GM21381 (cell line): ENCODE measurements at regions not wholly inside any gene's neighbourhood (a gene's known extent, or its start where the extent isn't known, plus 50 kb on each side); places are given as distances from the start of the nearest gene placed in this dataset.

Experiments
- ATAC-seq: cut with Tn5 transposase; IDR thresholded peaks from one replicate; pipeline ENCODE4 v1.9.1; 2021; ENCODE audit warnings: mild to moderate bottlenecking, moderate library complexity; ENCODE audit not compliant: unreplicated experiment

- no peak for ATAC-seq
Observed at GRCh38 chr18:22034276-22034675, 135.1 kb upstream of the GATA6 start.

GRCh38 chr18:22040533-22040932 is 128.9 kb upstream of the GATA6 start:
- ATAC-seq, result no peak

GRCh38 chr18:22043837-22044236 is 125.6 kb upstream of the GATA6 start:
- ATAC-seq, result no peak

GRCh38 chr18:22044474-22045220 is 124.7 kb upstream of the GATA6 start:
- no peak for ATAC-seq

- no peak for ATAC-seq
Observed at GRCh38 chr18:22045221-22045918, 124.0 kb upstream of the GATA6 start.

- ATAC-seq, result no peak
Observed at GRCh38 chr18:22046473-22046872, 122.9 kb upstream of the GATA6 start.

GRCh38 chr18:22047485-22047884 is 121.9 kb upstream of the GATA6 start:
- no peak for ATAC-seq

GRCh38 chr18:22048221-22048620 is 121.2 kb upstream of the GATA6 start:
- ATAC-seq, result no peak

GRCh38 chr18:22048932-22049615 is 120.3 kb upstream of the GATA6 start:
- ATAC-seq, result no peak

GRCh38 chr18:22052405-22053105 is 116.8 kb upstream of the GATA6 start:
- ATAC-seq, result no peak

GRCh38 chr18:22055466-22056238 is 113.7 kb upstream of the GATA6 start:
- ATAC-seq, result no peak

- ATAC-seq, result no peak
Observed at GRCh38 chr18:22056950-22057349, 112.4 kb upstream of the GATA6 start.

- ATAC-seq, result no peak
Observed at GRCh38 chr18:22057908-22058527, 111.4 kb upstream of the GATA6 start.

- ATAC-seq, result no peak
Observed at GRCh38 chr18:22060361-22060760, 109.0 kb upstream of the GATA6 start.

- ATAC-seq, result no peak
Observed at GRCh38 chr18:22063102-22063501, 106.3 kb upstream of the GATA6 start.

GRCh38 chr18:22063672-22064071 is 105.7 kb upstream of the GATA6 start:
- no peak for ATAC-seq

- ATAC-seq, result no peak
Observed at GRCh38 chr18:22064581-22064980, 104.8 kb upstream of the GATA6 start.

GRCh38 chr18:22065311-22065710 is 104.1 kb upstream of the GATA6 start:
- no peak for ATAC-seq

- no peak for ATAC-seq
Observed at GRCh38 chr18:22066083-22066485, 103.3 kb upstream of the GATA6 start.

- no peak for ATAC-seq
Observed at GRCh38 chr18:22067109-22067508, 102.3 kb upstream of the GATA6 start.
